ENCODE measurements at regions not wholly inside any gene's neighbourhood (a gene's known extent, or its start where the extent isn't known, plus 50 kb on each side); places are given as distances from the start of the nearest gene placed in this dataset.

GRCh38 chr9:89915187-89915586 lies 310.4 kb downstream of the GADD45G start:
- H3K9me2 ChIP-seq (replicated peaks; ENCODE audit: insufficient read depth, low read length) = no peaks in the 10 kb centered on the region
- no peak overlapping the region for H3K4me3 ChIP-seq (ENCODE audit: insufficient read depth, low read length, poor library complexity, severe bottlenecking)
- no peaks in the 10 kb centered on the region for H3K36me3 ChIP-seq (ENCODE audit: low read length)
- no peaks in the 10 kb centered on the region for H3K79me2 ChIP-seq (ENCODE audit: insufficient read depth, low read length)
- H4K20me1 ChIP-seq (ENCODE audit: low read depth, low read length) = no peaks in the 10 kb centered on the region
- H3F3A ChIP-seq (ENCODE audit: insufficient read depth) = no peaks in the 10 kb centered on the region
- H2AFZ ChIP-seq (ENCODE audit: low read depth, low read length, severe bottlenecking) = no peak overlapping the region
- no peak overlapping the region for H3K4me2 ChIP-seq (ENCODE audit: low read depth, low read length, poor library complexity, severe bottlenecking)
- TF ChIP-seq EZH2phosphoT487 (conservative IDR thresholded peaks at IDR 0.05; ENCODE audit: low read length) (no peak), CTCF (IDR thresholded peaks at IDR 0.05; ENCODE audit: insufficient read depth, low read length, poor library complexity, severe bottlenecking) (no peak)
- no peak overlapping the region for H3K9ac ChIP-seq (ENCODE audit: low read length)
- no peaks in the 10 kb centered on the region for H3K9me3 ChIP-seq (ENCODE audit: insufficient read depth, low read length)
- H3K27ac ChIP-seq (ENCODE audit: low read depth, low read length) = no peak overlapping the region
- H3K27me3 ChIP-seq (ENCODE audit: low read length) = no peaks in the 10 kb centered on the region; the same call in 1 of the 2 replicates

DNA sequence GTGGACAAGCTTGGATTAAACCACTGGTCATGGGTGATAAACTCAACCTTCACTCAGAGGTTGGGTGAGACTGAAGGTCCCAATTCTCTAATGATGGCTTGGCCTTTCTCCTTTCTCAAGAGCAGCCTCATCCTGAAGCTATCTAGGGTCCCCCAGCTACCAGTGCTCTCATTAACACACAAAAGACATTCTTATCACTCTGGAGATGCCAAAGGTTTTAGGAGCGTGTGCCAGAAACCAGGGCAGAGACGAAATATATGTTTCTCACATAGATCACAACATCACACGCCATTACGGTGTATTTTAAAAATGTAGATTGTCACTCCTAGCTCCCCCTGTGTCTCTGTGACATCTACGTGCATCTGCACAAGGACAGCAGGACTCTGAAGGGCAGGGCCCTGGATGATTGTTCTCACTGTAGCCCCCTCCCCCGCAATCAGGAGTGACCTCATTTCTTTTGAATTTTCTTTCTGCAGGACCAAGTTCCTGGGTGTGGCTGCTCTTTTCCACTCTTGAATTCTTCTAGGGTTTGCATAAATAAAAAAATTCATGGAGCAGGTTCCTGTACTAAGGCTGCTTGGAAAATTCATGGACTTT lies 311.3 kb downstream of the GADD45G start:
- H3K4me2 ChIP-seq (ENCODE audit: low read depth, low read length, poor library complexity, severe bottlenecking) = no peak overlapping the region
- no peaks in the 10 kb centered on the region; the same call in 1 of the 2 replicates for H3K27me3 ChIP-seq (ENCODE audit: low read length)
- H3K9ac ChIP-seq (ENCODE audit: low read length) = no peak overlapping the region
- no peaks in the 10 kb centered on the region for H3K9me2 ChIP-seq (replicated peaks; ENCODE audit: insufficient read depth, low read length)
- H3K36me3 ChIP-seq (ENCODE audit: low read length) = no peaks in the 10 kb centered on the region
- H3F3A ChIP-seq (ENCODE audit: insufficient read depth) = no peaks in the 10 kb centered on the region
- H3K79me2 ChIP-seq (ENCODE audit: insufficient read depth, low read length) = no peaks in the 10 kb centered on the region
- H3K9me3 ChIP-seq (ENCODE audit: insufficient read depth, low read length) = no peaks in the 10 kb centered on the region
- no peak for TF ChIP-seq CTCF (IDR thresholded peaks at IDR 0.05; ENCODE audit: insufficient read depth, low read length, poor library complexity, severe bottlenecking)
- H2AFZ ChIP-seq (ENCODE audit: low read depth, low read length, severe bottlenecking) = no peak overlapping the region
- H3K27ac ChIP-seq (ENCODE audit: low read depth, low read length) = no peak overlapping the region
- no peaks in the 10 kb centered on the region for H4K20me1 ChIP-seq (ENCODE audit: low read depth, low read length)
- H3K4me3 ChIP-seq (ENCODE audit: insufficient read depth, low read length, poor library complexity, severe bottlenecking) = no peak overlapping the region

DNA sequence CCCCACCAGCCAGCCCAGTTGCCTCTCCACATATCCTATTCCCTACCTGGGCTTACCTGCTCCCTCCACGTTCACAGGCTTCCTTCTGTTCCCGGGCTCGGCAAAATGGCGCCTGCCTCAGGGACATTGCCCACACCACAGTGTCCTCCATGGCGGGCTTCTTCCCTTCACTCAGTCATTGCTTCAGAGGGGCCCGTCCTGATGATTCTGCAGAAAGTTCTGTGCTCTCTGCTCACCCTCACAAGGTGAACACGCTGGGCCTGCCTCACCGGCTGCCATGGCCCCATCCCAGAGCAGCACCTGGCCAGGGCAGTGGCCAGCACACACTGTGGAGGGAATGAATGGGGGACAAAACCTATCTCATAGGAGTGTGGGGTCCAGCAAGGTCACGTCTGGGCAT lies 313.0 kb downstream of the GADD45G start:
- Histone ChIP-seq H3F3A (ENCODE audit: insufficient read depth) (no peaks in the 10 kb centered on the region), H3K27me3 (ENCODE audit: low read length) (no peaks in the 10 kb centered on the region; the same call in 1 of the 2 replicates), H3K9me3 (ENCODE audit: insufficient read depth, low read length) (no peaks in the 10 kb centered on the region)

More for the DNA sequence above, 313.0 kb downstream of the GADD45G start:
- no peaks in the 10 kb centered on the region for H3K36me3 ChIP-seq (ENCODE audit: low read length)
- H3K4me2 ChIP-seq (ENCODE audit: low read depth, low read length, poor library complexity, severe bottlenecking) = no peak overlapping the region
- H3K9me2 ChIP-seq (replicated peaks; ENCODE audit: insufficient read depth, low read length) = no peaks in the 10 kb centered on the region
- H2AFZ ChIP-seq (ENCODE audit: low read depth, low read length, severe bottlenecking) = no peak overlapping the region
- TF ChIP-seq CTCF (IDR thresholded peaks at IDR 0.05; ENCODE audit: insufficient read depth, low read length, poor library complexity, severe bottlenecking) (no peak), EZH2phosphoT487 (conservative IDR thresholded peaks at IDR 0.05; ENCODE audit: low read length) (no peak)
- no peak overlapping the region for H3K4me3 ChIP-seq (ENCODE audit: insufficient read depth, low read length, poor library complexity, severe bottlenecking)
- H3K9ac ChIP-seq (ENCODE audit: low read length) = no peak overlapping the region
- H3K79me2 ChIP-seq (ENCODE audit: insufficient read depth, low read length) = no peaks in the 10 kb centered on the region
- H3K27ac ChIP-seq (ENCODE audit: low read depth, low read length) = no peak overlapping the region
- H4K20me1 ChIP-seq (ENCODE audit: low read depth, low read length) = no peaks in the 10 kb centered on the region

Measured in SU-DHL-6 (cell line).